ENCODE measurements at regions not wholly inside any gene's neighbourhood (a gene's known extent, or its start where the extent isn't known, plus 50 kb on each side); places are given as distances from the start of the nearest gene placed in this dataset.
"Not testable (repeated sequence)": the region's sequence is repeated elsewhere in the genome, so short reads cannot be mapped to it uniquely, and the experiment has no call there.

DNA sequence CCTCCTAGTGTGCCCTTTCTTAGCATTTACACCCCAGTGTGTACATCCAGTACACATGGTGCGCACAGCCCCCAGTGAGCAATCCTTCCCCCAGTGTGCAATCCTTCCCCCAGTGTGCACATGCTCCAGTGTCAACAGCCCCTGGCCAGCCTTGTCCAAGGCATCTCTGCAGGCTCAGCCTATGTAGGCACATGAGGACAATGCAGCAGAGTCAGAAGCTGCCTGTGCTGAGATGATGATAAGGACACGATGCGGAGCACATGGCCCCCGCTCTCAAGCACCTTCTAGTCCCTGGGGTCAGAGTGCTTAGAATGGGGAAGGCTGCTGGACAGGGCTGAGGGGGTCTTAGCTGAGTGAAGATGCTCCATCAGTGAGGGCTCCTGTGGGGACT is 69.8 kb downstream of the GADD45G start:
- DNase-seq = no peak

GRCh38 chr9:89675058-89675742 is 70.4 kb downstream of the GADD45G start:
- peak; percentile 92 for DNase-seq

GRCh38 chr9:89676281-89676680 is 71.5 kb downstream of the GADD45G start:
- peak; percentile 97 for DNase-seq

DNA sequence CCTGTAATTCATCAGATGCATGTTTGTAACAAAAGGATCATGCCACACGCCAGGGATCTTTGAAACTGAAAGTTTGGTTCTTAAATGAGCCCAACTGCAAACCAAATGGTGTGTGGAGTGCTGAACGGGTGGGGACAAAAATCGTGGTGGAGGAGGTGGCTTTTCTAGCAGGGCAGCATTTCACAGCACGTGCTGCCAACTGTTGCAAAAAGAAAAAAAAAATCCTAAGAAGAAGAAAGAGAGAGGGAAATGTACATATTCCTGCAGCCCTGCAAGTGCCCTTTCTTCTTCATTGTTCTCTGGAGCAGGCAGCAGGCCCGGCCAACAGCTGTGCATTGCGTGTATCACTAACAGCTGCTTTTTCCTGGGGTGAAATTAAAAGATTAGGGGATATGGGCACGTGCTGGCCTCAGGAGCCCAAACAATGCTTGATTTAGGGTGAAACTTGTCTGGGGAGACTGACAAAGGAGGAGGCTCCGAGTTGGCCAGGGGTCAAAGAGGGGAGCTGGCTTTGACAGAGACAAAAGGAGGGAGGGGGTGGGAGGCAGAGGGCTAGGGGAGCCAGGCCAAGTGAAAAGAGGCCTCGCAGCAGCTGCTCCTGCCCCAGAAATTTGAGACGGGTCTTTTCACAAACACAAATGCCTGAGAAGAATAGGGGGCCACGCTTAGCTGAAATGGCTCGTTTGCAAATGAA is 73.0 kb downstream of the GADD45G start:
- peak; percentile 89 for DNase-seq

GRCh38 chr9:89678396-89679015 is 73.7 kb downstream of the GADD45G start:
- DNase-seq = peak; percentile 68

DNA sequence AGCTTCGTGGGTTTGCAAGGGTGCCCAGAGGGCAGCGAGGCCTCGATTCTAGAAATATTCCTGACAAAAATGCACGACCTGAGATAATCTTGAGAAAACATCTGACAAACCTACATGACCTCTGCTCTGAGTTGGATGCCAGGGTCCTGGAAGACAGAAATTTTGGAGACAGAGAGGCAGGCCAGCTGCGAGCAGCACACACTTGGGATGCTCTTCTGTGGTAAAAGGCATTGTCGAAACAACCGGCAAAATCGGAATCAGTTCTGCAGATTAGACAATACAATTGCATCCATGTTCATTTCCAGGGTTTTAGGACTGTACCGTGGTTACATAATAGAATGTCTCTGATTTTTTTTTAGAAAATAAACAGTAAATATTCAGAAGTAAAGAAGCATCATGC is 74.2 kb downstream of the GADD45G start:
- no peak for DNase-seq

DNA sequence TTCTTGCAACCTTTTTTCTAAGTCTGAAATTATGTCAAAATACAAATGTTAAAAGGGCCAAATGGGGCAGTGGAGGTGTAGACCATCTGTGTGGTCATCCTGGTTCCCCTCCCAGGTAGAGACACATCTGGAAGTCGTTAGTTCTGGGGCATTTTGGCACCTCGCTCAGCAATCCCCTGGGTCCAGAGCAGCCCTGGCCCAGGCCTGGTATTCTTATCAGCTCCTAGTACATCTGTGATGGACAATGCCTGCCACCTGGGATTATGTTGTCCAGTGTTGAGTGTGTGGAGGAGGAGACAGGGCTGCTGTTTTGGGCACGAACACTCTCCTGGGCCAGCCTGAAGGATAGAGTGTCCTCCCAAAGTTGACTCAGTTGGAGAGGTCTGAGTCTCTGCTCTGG is 74.8 kb downstream of the GADD45G start:
- DNase-seq = no peak

- DNase-seq = no peak
Observed at GRCh38 chr9:89680547-89681467, 76.0 kb downstream of the GADD45G start.

DNA sequence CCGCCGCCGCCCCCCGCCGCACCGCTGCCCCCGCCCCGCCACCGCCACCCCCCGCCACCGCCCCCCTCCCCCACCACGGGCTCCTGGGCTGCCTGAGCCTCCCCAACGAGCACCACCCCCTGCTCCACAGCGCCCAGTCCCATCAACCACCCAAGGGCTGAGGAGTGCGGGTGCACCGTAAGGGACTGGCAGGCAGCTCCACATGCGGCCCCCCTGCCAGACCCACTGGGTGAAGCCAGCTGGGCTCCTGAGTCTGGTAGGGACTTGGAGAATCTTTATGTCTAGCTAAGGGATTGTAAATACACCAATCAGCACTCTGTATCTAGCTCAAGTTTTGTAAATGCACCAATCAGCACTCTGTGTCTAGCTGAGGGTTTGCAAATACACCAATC is 76.7 kb downstream of the GADD45G start:
- not testable (repeated sequence) for DNase-seq

GRCh38 chr9:89683626-89684025 is 78.8 kb downstream of the GADD45G start:
- DNase-seq = no peak

DNA sequence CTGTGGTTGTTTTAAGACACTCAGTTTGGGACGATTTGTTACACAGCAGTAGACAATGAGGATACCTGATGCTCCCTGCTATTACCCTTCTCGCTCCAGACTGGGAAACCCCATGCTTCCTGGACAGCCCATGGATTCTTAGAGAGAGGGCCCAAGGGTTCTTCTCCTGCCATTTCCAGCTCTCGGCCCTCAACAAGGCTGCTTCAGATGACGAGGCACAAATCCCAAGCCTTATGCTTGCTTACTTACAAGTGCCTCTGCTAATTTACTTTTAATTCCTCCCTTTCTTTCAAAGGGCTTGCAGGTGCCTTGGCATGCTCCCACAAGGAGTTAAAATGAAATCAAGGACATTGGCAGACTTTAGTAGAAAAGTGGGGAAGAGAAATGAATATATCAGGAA is 79.4 kb downstream of the GADD45G start:
- no peak for DNase-seq

DNA sequence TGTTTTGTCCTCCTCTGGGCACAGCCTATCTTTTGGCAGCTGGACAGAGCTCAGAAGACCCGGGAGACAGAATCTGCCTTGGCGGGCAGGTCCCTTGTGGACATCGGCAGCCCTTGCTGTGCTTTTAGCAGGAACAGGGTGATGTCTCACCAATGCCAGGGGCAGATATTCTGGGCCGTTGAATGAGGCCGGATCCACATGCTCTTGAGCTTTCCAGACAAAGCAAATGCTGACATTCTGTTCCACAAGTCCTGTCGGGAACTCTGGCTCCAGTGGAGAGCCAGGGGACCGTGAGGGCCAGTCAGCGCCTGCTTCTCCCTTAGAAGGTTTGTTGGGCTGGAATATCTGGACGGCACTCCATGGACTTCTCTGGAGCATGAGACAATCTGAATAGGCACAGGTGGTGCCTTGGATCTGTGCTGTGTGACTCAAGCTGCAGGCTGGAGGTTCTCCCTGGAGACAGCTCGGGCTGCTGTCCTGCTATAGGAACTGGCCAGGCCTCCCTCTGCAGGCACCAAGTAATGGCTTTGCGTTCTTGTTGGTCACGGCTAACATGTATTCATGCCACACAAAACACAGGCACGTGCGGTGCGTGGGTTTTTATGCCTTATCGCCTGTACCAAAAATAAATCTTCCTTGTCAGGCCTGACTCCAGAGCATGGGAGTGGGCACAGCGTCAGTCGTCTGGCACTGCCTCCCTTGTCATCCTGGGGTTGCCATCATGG is 80.3 kb downstream of the GADD45G start:
- no peak for DNase-seq

GRCh38 chr9:89685698-89686097 is 80.9 kb downstream of the GADD45G start:
- DNase-seq = no peak

DNA sequence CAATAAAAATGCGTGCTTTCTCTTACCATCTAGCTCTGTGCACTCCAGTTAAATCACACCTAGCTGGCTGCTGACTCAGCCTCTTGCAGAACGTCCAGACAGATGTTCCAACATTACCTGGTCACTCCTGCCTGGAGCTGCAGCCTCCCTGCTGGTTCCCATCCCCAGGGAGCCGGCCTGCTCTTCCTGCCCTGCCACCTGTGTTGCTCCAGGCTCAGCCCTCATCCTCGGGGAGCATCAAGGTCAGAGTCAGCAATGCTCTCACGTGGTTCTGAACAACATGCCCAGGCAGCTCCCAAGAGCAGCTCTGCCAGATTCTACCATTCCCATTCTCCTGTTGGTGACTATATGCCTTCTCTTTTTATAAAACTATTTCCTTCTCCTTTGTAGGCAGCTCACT is 81.3 kb downstream of the GADD45G start:
- DNase-seq = peak; percentile 88

- no peak for DNase-seq
Observed at GRCh38 chr9:89686621-89687020, 81.8 kb downstream of the GADD45G start.

DNA sequence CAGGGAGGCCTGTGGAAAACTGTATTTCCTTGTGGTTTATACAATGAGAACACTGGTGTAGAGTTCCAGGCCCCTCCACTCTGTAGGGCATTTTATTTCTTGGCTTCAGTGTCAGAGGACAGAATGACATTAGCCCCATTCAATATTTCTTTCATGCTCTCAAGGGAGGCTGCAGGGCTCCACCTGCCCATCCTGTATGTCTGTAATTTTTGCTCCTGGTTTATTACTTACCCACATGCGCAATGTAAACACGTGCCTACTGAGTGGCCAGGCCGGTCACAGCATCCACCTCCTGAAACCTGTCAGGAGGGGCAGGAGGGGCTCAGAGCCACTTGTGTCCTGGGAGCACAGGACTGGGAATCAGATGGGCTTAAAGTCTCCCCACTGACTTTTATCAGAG is 82.4 kb downstream of the GADD45G start:
- DNase-seq = no peak

DNA sequence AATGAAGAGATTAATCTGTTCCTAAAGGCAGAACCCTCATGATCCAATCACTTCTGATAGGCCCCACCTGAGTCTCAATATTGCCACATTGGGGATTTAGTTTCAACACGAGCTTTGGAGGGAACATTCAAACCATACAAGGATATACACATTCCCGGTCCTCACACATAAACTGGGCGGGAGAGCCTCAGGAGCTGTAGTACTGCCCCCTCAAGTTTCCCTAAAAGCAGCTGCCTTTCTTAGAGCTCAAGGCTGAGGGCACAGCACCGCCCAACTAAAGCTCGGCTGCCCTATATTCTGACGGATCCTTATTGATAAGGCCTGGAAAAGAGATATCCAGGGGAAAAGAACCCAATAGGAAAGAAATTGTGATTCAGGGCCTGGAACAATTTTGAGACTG is 83.0 kb downstream of the GADD45G start:
- DNase-seq = no peak

DNA sequence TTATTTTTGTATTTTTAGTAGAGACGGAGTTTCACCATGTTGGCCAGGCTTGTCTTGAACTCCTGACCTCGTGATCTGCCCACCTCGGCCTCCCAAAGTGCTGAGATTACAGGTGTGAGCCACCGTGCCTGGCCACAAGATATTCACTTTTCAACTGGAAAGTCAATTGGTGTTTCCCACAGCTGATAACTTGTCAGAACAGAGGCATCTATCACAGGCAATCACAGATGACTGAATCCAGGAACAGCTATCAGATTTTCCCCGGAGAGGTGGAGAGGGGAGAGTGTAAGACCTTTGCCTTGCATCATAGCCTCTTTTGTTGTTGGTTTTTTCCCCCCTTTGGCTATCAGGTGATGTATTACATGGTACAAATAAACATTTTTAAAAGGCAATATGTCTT is 84.5 kb downstream of the GADD45G start:
- not testable (repeated sequence) for DNase-seq

GRCh38 chr9:89690334-89690912 is 85.6 kb downstream of the GADD45G start:
- DNase-seq = no peak

GRCh38 chr9:89695441-89695891 is 90.7 kb downstream of the GADD45G start:
- no peak for DNase-seq

- not testable (repeated sequence) for DNase-seq
Observed at GRCh38 chr9:89695979-89696378, 91.2 kb downstream of the GADD45G start.

DNA sequence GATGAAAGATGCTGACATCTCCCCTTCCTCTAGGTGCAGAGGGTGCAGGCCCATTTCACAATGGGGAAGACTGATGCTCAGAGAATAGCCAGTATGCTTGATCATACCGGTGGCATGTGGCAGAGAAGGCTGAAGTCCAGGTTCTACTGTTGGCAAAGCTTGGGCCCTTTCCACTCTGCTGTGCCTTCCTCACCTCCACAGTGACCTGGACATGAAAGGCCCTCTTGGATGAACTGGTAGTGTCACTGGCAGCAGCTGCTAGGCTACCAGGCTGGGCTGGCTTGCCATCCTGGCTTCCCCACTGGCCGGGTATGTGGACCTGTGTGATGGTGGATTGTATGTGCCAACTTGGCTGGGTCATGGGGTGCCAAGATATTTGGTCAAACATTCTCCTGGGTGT is 92.0 kb downstream of the GADD45G start:
- no peak for DNase-seq

Data from NCI-H1105 (cell line).